Lung (tissue), 11 donors: ENCODE measurements at regions not wholly inside any gene's neighbourhood (a gene's known extent, or its start where the extent isn't known, plus 50 kb on each side); places are given as distances from the start of the nearest gene placed in this dataset.

Experiments
- ATAC-seq: fragments of 200-7000 bp; cut with Tn5 transposase; one replicate; pipeline ENCODE4 v1.9.1; 2020; ENCODE audit warnings: moderate number of reproducible peaks; ENCODE audit not compliant: insufficient read depth, low FRiP score
- DNase-seq, 3 donors: peaks; one replicate each; pipeline ENCODE4 v3.0.0-alpha.2; 2013 to 2017
- H3K27ac ChIP-seq, 2 donors: one replicate each; pipeline ENCODE4 v1.5.1; 2013; ENCODE audit warnings: mild to moderate bottlenecking in 2 of 2, moderate library complexity in 2 of 2, control low read depth in 1 of 2, inconsistent platforms in 1 of 2, low read depth in 1 of 2, low read length in 1 of 2
- H3K27me3 ChIP-seq, 3 donors: one replicate each; pipeline ENCODE4 v1.5.1; 2013; ENCODE audit warnings: low read length in 2 of 3; ENCODE audit not compliant: control insufficient read depth in 3 of 3, insufficient read depth in 3 of 3
- H3K36me3 ChIP-seq, 4 donors: one replicate each; pipeline ENCODE4 v1.5.1; 2013; ENCODE audit warnings: low read length in 4 of 4, mild to moderate bottlenecking in 1 of 4, moderate library complexity in 1 of 4; ENCODE audit not compliant: control insufficient read depth in 4 of 4, insufficient read depth in 4 of 4
- H3K4me1 ChIP-seq, 5 donors: one replicate each; pipeline ENCODE4 v1.5.1; 2013; ENCODE audit warnings: low read length in 5 of 5, mild to moderate bottlenecking in 2 of 5, moderate library complexity in 1 of 5; ENCODE audit not compliant: control insufficient read depth in 5 of 5, insufficient read depth in 5 of 5
- H3K4me3 ChIP-seq: one replicate; pipeline ENCODE4 v1.5.1; 2013; ENCODE audit warnings: mild to moderate bottlenecking, control low read depth, moderate library complexity
- H3K9ac ChIP-seq, 2 donors: one replicate each; pipeline ENCODE4 v1.5.1; 2013; ENCODE audit warnings: low read length in 2 of 2, control low read depth in 1 of 2; ENCODE audit not compliant: insufficient read depth in 1 of 2
- H3K9me3 ChIP-seq, 4 donors: one replicate each; pipeline ENCODE4 v1.5.1; 2013; ENCODE audit warnings: low read length in 3 of 4, mild to moderate bottlenecking in 1 of 4, moderate library complexity in 1 of 4; ENCODE audit not compliant: control insufficient read depth in 4 of 4, insufficient read depth in 3 of 4
- CTCF ChIP-seq: IDR thresholded peaks from 2 replicates; pipeline ENCODE4 v1.5.1; 2012; ENCODE audit warnings: mild to moderate bottlenecking; ENCODE audit errors: control extremely low read depth, extremely low read depth
- WGBS, 2 donors: extraction: QIAGEN DNeasy Blood & Tissue Kit; methylation state at CpG; one replicate each; pipeline ENCODE4 v1.1.7; 2013; 5-methylcytosine and 5-hydroxymethylcytosine counted together
- donor health status: control.
- donor health status: control.
- donor health status: Bipolar disorder and iron deficiency.
- donor health status: healthy.
- donor health status: DM: yes; HTN: yes; CAD: no.

DNA sequence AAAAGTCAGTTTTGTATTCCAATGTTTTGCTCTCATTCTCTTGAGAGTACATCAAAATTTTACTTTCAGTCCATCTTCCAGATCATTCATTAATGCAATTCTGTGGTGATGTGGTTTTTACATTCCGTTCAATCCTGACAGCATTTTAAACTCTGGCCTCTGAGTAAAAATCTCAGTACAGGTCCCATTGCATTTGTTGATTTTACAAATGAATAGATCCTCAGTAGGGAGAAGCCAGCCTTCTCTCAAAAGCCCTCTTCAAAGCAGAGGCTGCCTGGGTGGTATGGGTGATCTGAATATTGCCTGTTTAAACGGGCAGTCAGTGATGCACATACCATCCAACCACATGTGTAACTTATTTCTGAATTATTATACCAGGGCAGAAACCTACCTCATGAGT lies 72.5 kb upstream of the TSC22D2 start:
- H3K4me3 ChIP-seq, result no peak overlapping the region
- DNase-seq, result no peak
- 69 to 70% methylated on average over 2 of the region's 2 CpGs for WGBS, 2 donors
- no peaks in the 10 kb centered on the region for H3K27me3 ChIP-seq
- no peaks in the 10 kb centered on the region for H3K4me1 ChIP-seq
- no peak overlapping the region for H3K9ac ChIP-seq
- peaks cover 0 to 3% (median 0%) of the 10 kb centered on the region in 4 donors for H3K9me3 ChIP-seq
- no peak for ATAC-seq
- TF ChIP-seq CTCF, result no peak
- no peak overlapping the region for H3K27ac ChIP-seq
- H3K36me3 ChIP-seq, result no peaks in the 10 kb centered on the region

GRCh38 chr3:150334974-150335373 lies 73.1 kb upstream of the TSC22D2 start:
- Histone ChIP-seq H3K9me3 (peaks cover 0 to 3% (median 0%) of the 10 kb centered on the region in 4 donors), H3K4me3 (no peak overlapping the region), H3K27me3 (no peaks in the 10 kb centered on the region), H3K27ac (no peak overlapping the region), H3K36me3 (no peaks in the 10 kb centered on the region), H3K4me1 (no peaks in the 10 kb centered on the region), H3K9ac (no peak overlapping the region)
- TF ChIP-seq CTCF, result no peak
- ATAC-seq (no peak), DNase-seq (no peak)
- WGBS, 2 donors, result 89 to 93% methylated on average over 3 of the region's 3 CpGs

DNA sequence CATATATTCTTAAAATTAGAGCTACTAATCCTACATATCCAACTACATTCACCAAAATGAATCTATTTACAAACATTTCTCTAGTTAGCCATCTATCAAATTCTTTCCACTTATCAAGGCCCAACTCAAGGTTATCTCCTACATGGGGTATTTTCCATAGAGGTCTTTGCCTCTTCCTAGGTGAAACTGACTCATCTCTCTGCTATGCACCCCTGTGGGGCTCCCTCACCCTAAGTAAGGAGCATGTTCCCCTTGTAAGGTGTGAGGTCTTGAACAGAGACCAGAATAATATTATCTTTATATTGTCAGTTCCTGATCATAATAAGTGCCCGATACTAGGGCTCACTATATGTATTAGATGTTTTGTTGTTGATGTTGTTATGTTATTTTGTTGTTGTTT lies 74.6 kb upstream of the TSC22D2 start:
- Histone ChIP-seq H3K4me1 (no peaks in the 10 kb centered on the region), H3K9ac (no peak overlapping the region), H3K27ac (no peak overlapping the region), H3K4me3 (no peak overlapping the region), H3K27me3 (no peaks in the 10 kb centered on the region), H3K9me3 (peaks cover 0 to 3% (median 0%) of the 10 kb centered on the region in 4 donors), H3K36me3 (no peaks in the 10 kb centered on the region)
- TF ChIP-seq CTCF, result no peak
- no peak for ATAC-seq
- WGBS, 2 donors, result 91 to 98% methylated on average over 1 of the region's 1 CpG
- no peak for DNase-seq

DNA sequence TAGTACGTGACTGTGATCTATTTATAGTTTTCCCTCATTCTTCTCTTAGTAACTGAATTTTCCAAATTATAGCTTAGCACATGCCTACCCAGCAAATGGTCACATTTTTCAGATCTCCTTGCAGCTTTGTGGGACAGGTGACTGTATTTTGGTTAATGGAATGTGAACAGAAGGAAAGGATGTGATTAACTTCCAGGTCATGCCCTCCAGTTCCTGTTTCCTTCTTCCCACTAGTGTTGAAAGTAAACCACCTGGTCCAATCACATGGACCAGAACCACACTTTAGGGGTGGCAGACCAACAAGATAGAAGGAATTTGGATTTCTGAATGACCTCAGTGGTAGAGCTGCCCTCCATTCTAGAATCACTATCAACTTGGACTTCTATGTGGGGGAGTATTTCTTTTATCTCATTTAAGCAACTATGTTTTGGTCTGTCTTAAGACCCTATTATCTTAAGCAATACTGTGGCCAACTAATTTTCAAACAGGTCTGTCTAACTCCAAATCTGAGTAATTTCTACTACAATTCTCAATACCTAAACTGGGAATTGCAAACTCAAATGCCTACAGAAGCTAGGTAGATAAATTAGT lies 76.0 kb upstream of the TSC22D2 start:
- H3K9me3 ChIP-seq, result no peaks in the 10 kb centered on the region
- peaks cover 0 to 4% (median 0%) of the 10 kb centered on the region in 5 donors for H3K4me1 ChIP-seq
- DNase-seq (no peak), ATAC-seq (no peak)
- no peak overlapping the region for H3K9ac ChIP-seq
- H3K36me3 ChIP-seq, result no peaks in the 10 kb centered on the region
- TF ChIP-seq CTCF, result no peak
- WGBS, 2 donors, result 79 to 84% methylated on average over 1 of the region's 1 CpG
- H3K4me3 ChIP-seq, result no peak overlapping the region
- no peak overlapping the region for H3K27ac ChIP-seq
- H3K27me3 ChIP-seq, result no peaks in the 10 kb centered on the region
